LNCAP (cell line): ENCODE measurements at regions not wholly inside any gene's neighbourhood (a gene's known extent, or its start where the extent isn't known, plus 50 kb on each side); places are given as distances from the start of the nearest gene placed in this dataset.

Source experiments
- TF ChIP-seq, protein P1 (sequence below): fragments of 450-650 bp; IDR thresholded peaks from 2 replicates; pipeline ENCODE4 v1.5.1; 2017; ENCODE audit warnings: mild to moderate bottlenecking

DNA sequence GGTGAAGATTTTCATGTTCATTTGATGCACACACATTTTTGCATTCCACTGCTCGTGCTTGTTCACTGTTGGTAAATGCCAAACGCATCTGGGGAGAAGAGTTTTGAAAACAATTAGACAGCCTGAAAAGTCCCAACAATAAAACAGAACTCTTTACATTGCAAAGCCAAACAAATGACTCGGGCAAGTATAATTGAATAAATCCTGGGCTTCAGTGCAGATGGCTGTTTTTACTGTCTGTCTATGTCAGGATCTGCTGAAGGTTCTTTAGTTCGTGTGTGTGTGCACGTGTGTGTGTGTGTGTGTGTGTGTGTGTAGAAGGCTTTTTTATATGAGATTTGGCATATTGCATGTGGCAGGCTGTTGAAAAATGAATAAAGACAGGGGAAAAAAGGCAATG, 277.5 kb upstream of the CDIN1 start:
- TF ChIP-seq, protein P1, sequence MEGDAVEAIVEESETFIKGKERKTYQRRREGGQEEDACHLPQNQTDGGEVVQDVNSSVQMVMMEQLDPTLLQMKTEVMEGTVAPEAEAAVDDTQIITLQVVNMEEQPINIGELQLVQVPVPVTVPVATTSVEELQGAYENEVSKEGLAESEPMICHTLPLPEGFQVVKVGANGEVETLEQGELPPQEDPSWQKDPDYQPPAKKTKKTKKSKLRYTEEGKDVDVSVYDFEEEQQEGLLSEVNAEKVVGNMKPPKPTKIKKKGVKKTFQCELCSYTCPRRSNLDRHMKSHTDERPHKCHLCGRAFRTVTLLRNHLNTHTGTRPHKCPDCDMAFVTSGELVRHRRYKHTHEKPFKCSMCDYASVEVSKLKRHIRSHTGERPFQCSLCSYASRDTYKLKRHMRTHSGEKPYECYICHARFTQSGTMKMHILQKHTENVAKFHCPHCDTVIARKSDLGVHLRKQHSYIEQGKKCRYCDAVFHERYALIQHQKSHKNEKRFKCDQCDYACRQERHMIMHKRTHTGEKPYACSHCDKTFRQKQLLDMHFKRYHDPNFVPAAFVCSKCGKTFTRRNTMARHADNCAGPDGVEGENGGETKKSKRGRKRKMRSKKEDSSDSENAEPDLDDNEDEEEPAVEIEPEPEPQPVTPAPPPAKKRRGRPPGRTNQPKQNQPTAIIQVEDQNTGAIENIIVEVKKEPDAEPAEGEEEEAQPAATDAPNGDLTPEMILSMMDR = no peak

GRCh38 chr15:36313021-36313420, 266.4 kb upstream of the CDIN1 start:
- TF ChIP-seq, protein P1 = no peak

DNA sequence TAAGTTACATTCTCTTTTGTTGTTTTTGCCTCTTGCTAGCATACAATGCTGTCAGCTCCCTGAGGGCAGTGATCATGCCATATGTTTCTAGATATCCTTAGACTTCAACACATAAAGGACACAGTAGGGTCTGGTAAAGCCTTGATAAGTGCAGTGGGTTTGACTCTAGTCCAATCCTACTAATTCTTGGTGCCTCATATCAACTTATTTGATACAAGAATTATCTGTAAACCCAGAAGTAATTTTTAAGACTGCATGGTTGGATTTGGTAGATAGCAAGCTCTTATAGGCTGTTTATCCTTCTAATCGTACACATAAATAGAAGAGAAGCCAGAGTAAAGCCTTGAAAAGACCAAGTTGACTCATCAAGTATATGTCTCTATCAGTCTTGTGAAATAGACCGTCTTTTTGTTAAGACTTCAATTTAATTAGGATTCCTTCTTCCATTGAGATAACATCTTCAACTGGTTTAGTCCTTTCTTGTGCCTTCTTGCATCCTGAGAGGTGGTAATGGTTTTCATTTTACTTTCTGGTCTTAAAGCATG, 265.6 kb upstream of the CDIN1 start:
- TF ChIP-seq, protein P1 = no peak

DNA sequence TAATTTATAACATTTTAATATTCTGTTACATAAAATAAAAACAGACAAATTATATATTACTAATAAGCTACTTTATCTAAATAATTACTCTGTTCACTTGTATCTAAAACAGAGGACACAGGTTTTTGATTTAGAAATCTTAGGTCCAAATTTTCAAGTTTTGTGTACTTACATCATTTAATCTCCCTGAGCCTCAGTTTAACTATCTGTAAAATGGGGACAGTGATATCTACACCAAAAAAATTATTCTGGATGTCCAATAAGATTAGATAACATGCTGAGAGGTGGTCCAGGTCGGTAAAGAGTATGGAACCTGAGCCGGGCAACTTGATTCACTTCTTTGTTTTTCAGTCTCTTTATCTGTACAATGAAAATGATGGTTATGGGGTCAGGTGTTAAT, 263.8 kb upstream of the CDIN1 start:
- TF ChIP-seq, protein P1 = no peak

DNA sequence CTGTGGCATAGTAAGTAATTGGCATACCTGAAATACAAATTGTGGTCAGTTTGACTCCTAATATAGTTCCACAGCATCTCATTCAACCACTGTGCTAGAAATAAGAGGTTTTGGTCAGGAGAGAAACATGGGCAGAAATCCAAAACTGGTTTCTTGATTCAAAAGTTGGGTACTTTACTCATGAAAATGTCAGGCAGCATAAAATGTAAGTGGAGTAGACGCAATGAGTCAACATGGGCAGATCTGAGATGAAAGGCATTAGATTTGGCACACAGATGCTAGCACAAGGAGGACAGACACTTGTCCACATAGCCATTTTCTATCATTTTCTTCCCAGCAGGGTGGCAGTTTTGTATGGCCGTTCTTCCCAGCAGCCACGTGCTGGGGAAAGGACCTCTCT, 255.8 kb upstream of the CDIN1 start:
- TF ChIP-seq, protein P1 = no peak

DNA sequence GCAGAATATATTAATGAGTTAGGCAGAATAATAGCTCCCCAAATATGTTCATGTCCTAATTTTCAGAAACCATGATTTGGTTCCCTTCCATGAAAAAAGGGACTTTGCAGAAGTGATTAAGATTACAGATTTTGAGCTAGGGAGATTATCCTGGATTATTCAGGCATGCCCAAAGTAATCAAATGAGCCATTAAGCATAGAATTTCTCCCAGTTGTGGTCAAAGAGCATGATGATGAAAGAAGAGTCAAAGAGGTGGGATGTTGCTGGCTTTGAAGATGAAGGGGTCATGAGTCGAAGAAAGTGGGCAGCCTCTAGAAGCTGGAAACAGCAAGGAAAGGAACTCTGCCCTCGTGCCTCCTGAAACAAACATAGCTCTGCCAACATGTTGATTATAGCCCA, 254.2 kb upstream of the CDIN1 start:
- TF ChIP-seq, protein P1 = no peak

- TF ChIP-seq, protein P1 = no peak
These were observed 249.8 kb upstream of the CDIN1 start for GRCh38 chr15:36329592-36329991.

- TF ChIP-seq, protein P1 = no peak
These were observed 248.8 kb upstream of the CDIN1 start for GRCh38 chr15:36330598-36330997.
